ENCODE measurements at regions not wholly inside any gene's neighbourhood (a gene's known extent, or its start where the extent isn't known, plus 50 kb on each side); places are given as distances from the start of the nearest gene placed in this dataset.

DNA sequence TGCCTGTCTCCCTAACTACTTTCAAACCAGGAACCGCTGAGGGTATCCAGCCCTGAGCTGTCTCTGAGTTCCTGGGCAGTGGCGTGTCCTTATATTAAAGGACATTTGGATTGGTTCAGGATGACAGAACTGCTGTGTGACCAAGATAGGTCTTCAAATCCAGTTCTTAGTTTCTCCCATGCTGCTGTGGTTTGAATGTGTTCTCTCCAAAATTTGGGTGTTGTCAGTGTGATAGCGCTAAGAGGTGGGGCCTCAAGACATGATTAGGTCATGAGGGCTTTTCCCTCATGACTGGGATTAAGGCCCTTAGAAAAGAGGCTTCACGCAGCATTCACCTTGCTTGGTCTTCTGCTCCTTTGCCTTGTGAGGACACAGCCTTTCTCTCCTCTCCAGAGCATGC, 376.5 kb upstream of the TPM1 start:
- no TSS peak for BruUV-seq (replicated peaks)

GRCh38 chr15:62672268-62672667, 370.3 kb upstream of the TPM1 start:
- ChIA-PET CTCF (ENCODE audit: unreplicated experiment) (no interaction called here), POLR2A (no interaction called here)
- Histone ChIP-seq H3K27ac (ENCODE audit: low read depth, low read length, poor library complexity, severe bottlenecking) (no peak overlapping the region), H4K20me1 (ENCODE audit: insufficient read depth, low read length) (no peaks in the 10 kb centered on the region), H3K36me3 (ENCODE audit: insufficient read depth, low read length) (no peaks in the 10 kb centered on the region), H3K4me1 (ENCODE audit: insufficient read depth, low read length, poor library complexity, severe bottlenecking) (no peaks in the 10 kb centered on the region), H3K4me2 (ENCODE audit: low read length) (no peak overlapping the region), H3K9me2 (ENCODE audit: insufficient read depth, low read length) (no peaks in the 10 kb centered on the region), H3K9me3 (ENCODE audit: low read length) (no peaks in the 10 kb centered on the region), H3K4me3 (ENCODE audit: low read depth, low read length, poor library complexity, severe bottlenecking) (no peak overlapping the region), H3K79me2 (ENCODE audit: insufficient read depth, low read depth, low read length) (no peaks in the 10 kb centered on the region), H2AFZ (ENCODE audit: low read length) (no peak overlapping the region)
- BruUV-seq (replicated peaks): no TSS peak
- intact Hi-C loops (cut with micrococcal nuclease; ENCODE audit: unreplicated experiment): no loop called here
- no peak for DNase-seq (ENCODE audit: low spot score)
- TF ChIP-seq, protein P1, sequence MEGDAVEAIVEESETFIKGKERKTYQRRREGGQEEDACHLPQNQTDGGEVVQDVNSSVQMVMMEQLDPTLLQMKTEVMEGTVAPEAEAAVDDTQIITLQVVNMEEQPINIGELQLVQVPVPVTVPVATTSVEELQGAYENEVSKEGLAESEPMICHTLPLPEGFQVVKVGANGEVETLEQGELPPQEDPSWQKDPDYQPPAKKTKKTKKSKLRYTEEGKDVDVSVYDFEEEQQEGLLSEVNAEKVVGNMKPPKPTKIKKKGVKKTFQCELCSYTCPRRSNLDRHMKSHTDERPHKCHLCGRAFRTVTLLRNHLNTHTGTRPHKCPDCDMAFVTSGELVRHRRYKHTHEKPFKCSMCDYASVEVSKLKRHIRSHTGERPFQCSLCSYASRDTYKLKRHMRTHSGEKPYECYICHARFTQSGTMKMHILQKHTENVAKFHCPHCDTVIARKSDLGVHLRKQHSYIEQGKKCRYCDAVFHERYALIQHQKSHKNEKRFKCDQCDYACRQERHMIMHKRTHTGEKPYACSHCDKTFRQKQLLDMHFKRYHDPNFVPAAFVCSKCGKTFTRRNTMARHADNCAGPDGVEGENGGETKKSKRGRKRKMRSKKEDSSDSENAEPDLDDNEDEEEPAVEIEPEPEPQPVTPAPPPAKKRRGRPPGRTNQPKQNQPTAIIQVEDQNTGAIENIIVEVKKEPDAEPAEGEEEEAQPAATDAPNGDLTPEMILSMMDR (conservative IDR thresholded peaks at IDR 0.05; ENCODE audit: low read length): no peak
- no peak for TF ChIP-seq EZH2phosphoT487 (IDR thresholded peaks at IDR 0.05; ENCODE audit: borderline replicate concordance, low read depth, low read length)

More for the DNA sequence above, 376.5 kb upstream of the TPM1 start:
- no peak overlapping the region for H3K27ac ChIP-seq (ENCODE audit: low read depth, low read length, poor library complexity, severe bottlenecking)
- H3K4me2 ChIP-seq (ENCODE audit: low read length): no peak overlapping the region
- ChIA-PET POLR2A (no interaction called here), CTCF (ENCODE audit: unreplicated experiment) (no interaction called here)
- TF ChIP-seq EZH2phosphoT487 (IDR thresholded peaks at IDR 0.05; ENCODE audit: borderline replicate concordance, low read depth, low read length): no peak
- TF ChIP-seq, protein P1 (conservative IDR thresholded peaks at IDR 0.05; ENCODE audit: low read length): no peak
- no peaks in the 10 kb centered on the region for H3K36me3 ChIP-seq (ENCODE audit: insufficient read depth, low read length)
- no peak overlapping the region for H3K4me3 ChIP-seq (ENCODE audit: low read depth, low read length, poor library complexity, severe bottlenecking)
- H3K9me2 ChIP-seq (ENCODE audit: insufficient read depth, low read length): no peaks in the 10 kb centered on the region
- H3K4me1 ChIP-seq (ENCODE audit: insufficient read depth, low read length, poor library complexity, severe bottlenecking): no peaks in the 10 kb centered on the region
- H2AFZ ChIP-seq (ENCODE audit: low read length): no peak overlapping the region
- intact Hi-C loops (cut with micrococcal nuclease; ENCODE audit: unreplicated experiment): no loop called here
- DNase-seq (ENCODE audit: low spot score): no peak
- H3K79me2 ChIP-seq (ENCODE audit: insufficient read depth, low read depth, low read length): no peaks in the 10 kb centered on the region
- no peaks in the 10 kb centered on the region for H3K9me3 ChIP-seq (ENCODE audit: low read length)
- H4K20me1 ChIP-seq (ENCODE audit: insufficient read depth, low read length): no peaks in the 10 kb centered on the region

GRCh38 chr15:62676891-62677290, 365.7 kb upstream of the TPM1 start:
- BruUV-seq (replicated peaks): no TSS peak
- Histone ChIP-seq H3K9me2 (ENCODE audit: insufficient read depth, low read length) (0 out of 2 replicates have a peak, but pooled peaks cover 5% of the 10 kb centered on the region), H2AFZ (ENCODE audit: low read length) (no peak overlapping the region), H4K20me1 (ENCODE audit: insufficient read depth, low read length) (no peaks in the 10 kb centered on the region), H3K9me3 (ENCODE audit: low read length) (no peaks in the 10 kb centered on the region), H3K4me2 (ENCODE audit: low read length) (no peak overlapping the region), H3K4me1 (ENCODE audit: insufficient read depth, low read length, poor library complexity, severe bottlenecking) (no peaks in the 10 kb centered on the region), H3K4me3 (ENCODE audit: low read depth, low read length, poor library complexity, severe bottlenecking) (no peak overlapping the region), H3K36me3 (ENCODE audit: insufficient read depth, low read length) (no peaks in the 10 kb centered on the region), H3K79me2 (ENCODE audit: insufficient read depth, low read depth, low read length) (no peaks in the 10 kb centered on the region), H3K27ac (ENCODE audit: low read depth, low read length, poor library complexity, severe bottlenecking) (no peak overlapping the region)
- POLR2A ChIA-PET: no interaction called here
- DNase-seq (ENCODE audit: low spot score): no peak
- TF ChIP-seq, protein P1 (conservative IDR thresholded peaks at IDR 0.05; ENCODE audit: low read length): no peak
- TF ChIP-seq EZH2phosphoT487 (IDR thresholded peaks at IDR 0.05; ENCODE audit: borderline replicate concordance, low read depth, low read length): no peak
- CTCF ChIA-PET (ENCODE audit: unreplicated experiment): no interaction called here
- intact Hi-C loops (cut with micrococcal nuclease; ENCODE audit: unreplicated experiment): no loop called here
